Fibroblast of gingiva (primary cell): ENCODE measurements at regions not wholly inside any gene's neighbourhood (a gene's known extent, or its start where the extent isn't known, plus 50 kb on each side); places are given as distances from the start of the nearest gene placed in this dataset.

Source experiments
- DNase-seq: peaks from one replicate; pipeline ENCODE4 v3.0.0-alpha.2; 2011; ENCODE audit warnings: low read depth

GRCh38 chr18:72089432-72089831 lies 454.7 kb downstream of the CBLN2 start:
- no peak for DNase-seq

GRCh38 chr18:72086421-72086820 lies 457.7 kb downstream of the CBLN2 start:
- DNase-seq = peak; percentile 27

GRCh38 chr18:72075040-72075439 lies 469.1 kb downstream of the CBLN2 start:
- no peak for DNase-seq

- DNase-seq = no peak
Observed at GRCh38 chr18:72063001-72063400, 481.1 kb downstream of the CBLN2 start.

GRCh38 chr18:72058851-72059250 lies 485.3 kb downstream of the CBLN2 start:
- no peak for DNase-seq

- no peak for DNase-seq
Observed at GRCh38 chr18:72056171-72056570, 488.0 kb downstream of the CBLN2 start.

GRCh38 chr18:72041313-72042032 lies 502.7 kb downstream of the CBLN2 start:
- no peak for DNase-seq

GRCh38 chr18:72013427-72013850 lies 530.7 kb downstream of the CBLN2 start:
- DNase-seq = peak; percentile 77

- DNase-seq = no peak
Observed at GRCh38 chr18:71998547-71999097, 545.5 kb downstream of the CBLN2 start.

GRCh38 chr18:71995904-71996465 lies 548.2 kb downstream of the CBLN2 start:
- DNase-seq = no peak

GRCh38 chr18:71994273-71994672 lies 549.9 kb downstream of the CBLN2 start:
- no peak for DNase-seq

GRCh38 chr18:71989616-71990015 lies 554.5 kb downstream of the CBLN2 start:
- peak; percentile 52 for DNase-seq

- no peak for DNase-seq
Observed at GRCh38 chr18:71986351-71987050, 557.6 kb downstream of the CBLN2 start.

GRCh38 chr18:71976744-71977143 lies 567.4 kb downstream of the CBLN2 start:
- DNase-seq = no peak

GRCh38 chr18:71966791-71967190 lies 577.4 kb downstream of the CBLN2 start:
- no peak for DNase-seq

GRCh38 chr18:71958605-71959004 lies 585.5 kb downstream of the CBLN2 start:
- DNase-seq = no peak

- DNase-seq = peak; percentile 81
Observed at GRCh38 chr18:71951001-71951400, 593.1 kb downstream of the CBLN2 start.

- no peak for DNase-seq
Observed at GRCh38 chr18:71942433-71942832, 601.7 kb downstream of the CBLN2 start.

- DNase-seq = no peak
Observed at GRCh38 chr18:71939483-71939882, 604.7 kb downstream of the CBLN2 start.

- DNase-seq = no peak
Observed at GRCh38 chr18:71936744-71937143, 607.4 kb downstream of the CBLN2 start.

GRCh38 chr18:71919211-71919610 lies 624.9 kb downstream of the CBLN2 start:
- DNase-seq = no peak

GRCh38 chr18:71913641-71914040 lies 630.5 kb downstream of the CBLN2 start:
- DNase-seq = no peak

GRCh38 chr18:71902482-71902881 lies 641.7 kb downstream of the CBLN2 start:
- DNase-seq = no peak
